Adrenal gland (tissue), 5 donors: ENCODE measurements at regions not wholly inside any gene's neighbourhood (a gene's known extent, or its start where the extent isn't known, plus 50 kb on each side); places are given as distances from the start of the nearest gene placed in this dataset.

Experiments used
- CTCF ChIP-seq, 6 experiments: fragments of 450-650 bp in 4 of 6; fragments of 200-600 bp in 2 of 6; sonication (generic) in 1 of 6; IDR thresholded peaks; 1 replicate in 5 of 6; 2 replicates in 1 of 6; pipeline versions ENCODE4 v1.5.1 to v1.8.0; 2016 to 2021; ENCODE audit warnings: antibody characterized with exemption in 6 of 6, mild to moderate bottlenecking in 2 of 6, moderate library complexity in 1 of 6
- POLR2A ChIP-seq, 2 donors: fragments of 450-650 bp; IDR thresholded peaks; one replicate each; pipeline ENCODE4 v1.6.1; 2017; ENCODE audit warnings: antibody characterized with exemption in 2 of 2, mild to moderate bottlenecking in 2 of 2, moderate library complexity in 1 of 2
- donor health status: DM: no; HTN: no; CAD: no.

GRCh38 chr1:95974586-95974985 lies 740.6 kb downstream of the RWDD3 start:
- TF ChIP-seq CTCF (IDR thresholded peaks at IDR 0.05) (no peak), POLR2A (IDR thresholded peaks at IDR 0.05) (no peak)
